Activated CD4-positive, alpha-beta T cell treated with anti-CD3 and anti-CD28 coated beads, Interleukin-2, amount 50 U/mL, for 16 hours (primary cell): ENCODE measurements at regions not wholly inside any gene's neighbourhood (a gene's known extent, or its start where the extent isn't known, plus 50 kb on each side); places are given as distances from the start of the nearest gene placed in this dataset.
"Not testable (repeated sequence)": the region's sequence is repeated elsewhere in the genome, so short reads cannot be mapped to it uniquely, and the experiment has no call there.

Experiments used
- DNase-seq: peaks from one replicate; pipeline ENCODE4 v3.0.0-alpha.2; 2020

DNA sequence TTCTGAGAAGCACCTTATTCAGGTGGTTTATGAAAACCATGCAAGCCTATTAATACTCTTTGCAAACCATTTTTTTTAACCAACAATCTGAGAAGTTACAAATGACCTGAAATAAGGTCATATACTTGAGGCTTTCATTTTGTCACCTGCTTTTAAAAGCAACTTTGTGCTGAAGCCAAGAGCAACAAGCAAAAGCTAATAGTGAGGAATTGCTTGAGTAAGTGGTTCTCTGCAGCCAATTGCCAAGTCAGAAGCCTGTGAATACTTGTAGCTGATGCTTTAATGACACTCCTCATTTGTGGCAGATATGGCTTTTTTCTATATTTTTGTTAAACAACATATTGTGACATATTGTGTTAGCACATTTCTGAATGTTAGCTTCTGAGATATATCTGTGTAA, 126.7 kb upstream of the ZNF608 start:
- no peak for DNase-seq

DNA sequence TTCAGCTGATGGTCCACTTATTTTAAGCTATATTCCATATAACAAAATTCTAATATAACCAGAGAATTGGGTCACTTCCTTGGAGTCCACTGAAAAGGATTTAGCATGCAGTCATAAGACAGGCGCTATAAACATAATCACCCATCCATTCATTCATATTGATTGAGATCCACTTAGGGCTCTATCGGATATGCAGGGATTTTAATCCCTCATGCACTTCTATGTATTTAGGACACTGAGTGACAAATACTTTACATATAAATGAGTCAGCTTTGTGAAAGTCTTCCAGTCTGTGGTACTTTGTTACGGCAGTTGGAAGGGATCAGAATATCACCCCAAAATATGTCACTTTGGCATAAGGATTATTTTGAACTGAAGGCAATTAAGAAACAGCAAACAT, 127.3 kb upstream of the ZNF608 start:
- DNase-seq = no peak

DNA sequence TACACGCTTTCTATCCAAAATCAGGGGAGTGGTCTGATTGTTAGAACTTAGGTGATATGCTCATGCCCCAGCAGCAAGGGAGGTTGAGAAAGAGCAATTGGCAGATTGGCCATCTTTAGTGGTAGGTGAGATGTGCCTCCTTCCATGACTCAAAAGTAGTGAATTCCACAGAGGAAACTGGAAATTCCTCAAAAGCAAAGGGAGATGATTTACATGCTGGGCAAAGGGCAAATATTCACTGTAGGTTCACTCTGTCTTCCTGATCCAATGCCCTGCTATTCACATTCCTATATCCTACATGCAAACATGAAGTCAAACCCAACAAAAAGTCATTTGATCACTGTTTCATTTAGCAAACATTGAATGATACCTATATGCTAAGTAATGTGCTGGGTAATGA, 130.1 kb upstream of the ZNF608 start:
- DNase-seq = no peak

DNA sequence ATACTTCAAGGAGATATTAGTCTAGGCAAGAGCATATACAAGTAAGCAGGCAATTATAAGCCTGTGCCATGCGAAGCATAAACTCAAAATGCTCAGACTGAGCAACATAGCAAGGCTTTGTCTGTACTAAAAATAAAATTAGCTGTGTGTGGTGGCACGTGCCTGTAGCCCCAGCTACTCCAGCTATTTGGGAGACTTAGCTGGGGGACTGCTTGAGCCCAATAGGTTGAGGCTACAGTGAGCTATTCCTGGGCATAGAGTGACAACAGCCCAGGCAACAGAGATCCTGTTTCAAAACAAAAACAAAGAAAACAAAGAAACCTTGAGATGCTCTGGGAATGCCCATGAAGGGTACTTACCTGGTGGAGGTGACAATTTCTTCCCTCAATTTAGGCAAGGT, 130.5 kb upstream of the ZNF608 start:
- no peak for DNase-seq

DNA sequence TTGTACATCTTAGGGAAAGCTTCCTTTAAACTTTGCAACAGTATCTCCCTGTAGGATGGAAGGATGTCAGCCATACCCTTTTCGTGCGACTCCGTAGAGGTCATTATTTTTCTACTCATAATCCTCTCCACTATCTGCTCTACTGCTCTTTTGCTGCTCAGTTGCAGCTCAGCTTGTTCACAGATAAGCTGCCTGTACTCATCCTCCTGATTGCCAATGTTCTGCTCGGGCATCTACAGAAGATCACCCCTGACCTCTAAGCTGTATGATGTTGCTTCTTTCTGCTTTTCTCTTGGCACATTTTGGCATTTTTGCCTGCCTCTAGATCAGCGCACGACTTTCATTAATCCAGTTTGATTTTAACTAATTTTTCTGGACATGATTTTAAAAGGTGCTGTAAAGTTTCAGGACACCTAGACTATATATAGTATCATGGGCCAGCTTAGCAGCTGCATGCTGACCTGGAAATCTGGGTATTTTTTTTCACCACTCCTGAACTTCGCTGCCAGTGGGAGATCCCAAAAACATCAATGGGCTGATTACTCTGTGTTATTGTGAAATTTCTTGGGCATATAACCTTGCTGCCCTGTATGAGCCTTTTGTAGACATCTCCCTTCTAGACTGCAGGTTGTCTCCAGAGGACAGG, 131.2 kb upstream of the ZNF608 start:
- no peak for DNase-seq

DNA sequence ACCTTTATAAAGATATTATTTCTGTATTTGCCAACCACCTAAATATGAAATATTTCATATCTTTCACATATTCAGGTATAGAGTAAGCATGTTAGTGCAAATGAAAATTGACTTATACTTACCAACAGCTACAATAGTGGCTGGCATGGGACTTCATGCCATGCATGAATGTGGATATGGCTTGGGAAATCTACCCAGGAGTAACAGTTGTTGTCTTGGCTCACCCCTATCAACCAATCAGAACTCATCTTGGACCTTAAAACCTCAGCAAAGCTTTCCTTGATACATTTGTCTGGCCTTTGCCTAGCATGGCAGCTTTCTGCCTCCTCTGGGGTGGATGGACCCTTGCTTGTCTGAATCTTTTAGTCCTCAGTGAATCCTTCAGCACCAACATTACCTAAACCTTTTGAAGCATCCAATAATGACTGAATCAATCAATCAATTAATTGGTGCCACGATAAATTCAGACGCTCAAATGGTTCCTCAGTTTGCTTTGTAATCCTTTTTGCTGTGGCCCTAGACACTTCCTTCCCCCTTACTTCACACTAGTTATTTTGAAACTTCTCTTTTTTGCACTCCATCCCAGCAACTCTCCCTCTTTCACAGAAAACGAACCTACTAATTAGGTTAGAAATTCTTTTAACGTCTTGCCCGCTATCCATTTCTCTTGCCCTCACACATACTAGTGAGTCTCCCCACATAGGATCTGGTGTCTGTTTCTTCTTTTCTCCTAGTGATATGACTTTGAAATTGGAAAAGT, 132.3 kb upstream of the ZNF608 start:
- no peak for DNase-seq

DNA sequence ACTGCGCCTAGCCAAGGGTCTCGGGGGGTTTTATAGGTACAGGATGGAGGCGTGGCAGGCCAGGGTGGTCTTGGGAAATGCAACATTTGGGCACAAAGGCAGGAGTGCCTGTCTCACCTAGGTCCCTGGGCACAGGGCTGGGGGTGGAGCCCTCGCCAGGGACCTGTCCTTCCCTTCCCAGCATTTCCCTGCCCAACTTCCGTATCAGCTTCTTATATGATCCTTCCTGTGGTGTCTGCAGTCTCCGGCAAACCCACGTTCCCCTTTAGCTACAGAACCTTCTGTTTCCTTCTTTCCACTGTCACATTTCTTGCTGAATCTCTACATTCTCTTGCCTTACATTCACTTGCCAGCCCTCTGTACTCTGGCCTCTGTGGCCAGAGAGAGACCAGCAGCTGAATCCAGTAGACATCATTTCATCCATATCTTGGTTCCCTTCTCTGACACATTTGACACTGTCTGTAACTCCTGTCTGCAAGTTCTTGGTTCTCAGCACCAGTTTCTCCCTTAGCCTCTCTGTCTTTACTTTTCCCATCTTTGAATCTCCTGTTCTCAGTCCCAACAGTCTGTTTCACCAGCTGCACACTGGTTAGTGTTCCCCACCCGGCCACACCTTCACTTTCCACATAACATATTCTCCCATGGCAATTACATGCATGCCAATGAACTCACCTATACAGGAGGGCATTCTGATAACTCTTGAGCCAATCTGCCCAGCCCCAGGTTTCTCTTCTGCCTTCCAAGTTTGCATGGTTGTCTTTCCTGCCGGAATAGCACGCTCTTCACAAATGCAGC, 134.7 kb upstream of the ZNF608 start:
- DNase-seq = no peak

DNA sequence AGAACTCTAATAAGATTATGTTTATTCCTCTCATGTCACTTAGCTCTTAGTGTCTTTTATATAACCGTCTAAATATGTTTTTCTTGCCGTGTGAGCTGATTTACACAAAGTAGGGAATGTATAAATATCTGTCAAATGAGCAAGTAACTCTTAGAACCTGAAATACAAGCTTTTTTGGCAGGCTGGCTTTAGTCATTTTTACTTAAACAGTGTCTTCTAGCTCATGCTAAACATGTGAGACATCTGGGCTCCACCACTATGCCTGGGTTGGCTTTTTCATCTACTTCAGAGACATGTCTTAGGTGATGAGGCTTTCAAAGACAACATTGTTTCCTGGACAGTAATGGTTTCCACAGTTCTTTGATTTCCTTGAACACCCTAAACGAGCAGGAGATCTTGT, 137.2 kb upstream of the ZNF608 start:
- no peak for DNase-seq

DNA sequence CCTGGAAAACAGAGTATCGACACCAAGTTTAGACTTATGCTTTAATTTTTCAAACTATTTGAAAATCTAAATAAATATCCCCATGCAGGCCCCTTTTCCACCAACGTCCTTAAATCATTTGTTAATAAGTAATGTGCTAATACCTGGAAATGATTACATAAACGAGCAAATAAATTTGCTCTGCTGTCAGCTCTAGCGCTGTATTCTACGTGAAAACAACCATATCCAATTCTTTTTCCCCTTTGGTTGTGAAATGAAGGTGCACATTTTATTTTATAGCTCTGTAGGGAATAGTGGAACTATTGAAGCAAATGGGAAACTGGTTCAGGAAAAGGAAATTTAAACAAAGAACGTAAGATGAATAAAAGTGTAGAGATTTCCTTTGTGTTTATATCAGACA, 137.7 kb upstream of the ZNF608 start:
- no peak for DNase-seq

DNA sequence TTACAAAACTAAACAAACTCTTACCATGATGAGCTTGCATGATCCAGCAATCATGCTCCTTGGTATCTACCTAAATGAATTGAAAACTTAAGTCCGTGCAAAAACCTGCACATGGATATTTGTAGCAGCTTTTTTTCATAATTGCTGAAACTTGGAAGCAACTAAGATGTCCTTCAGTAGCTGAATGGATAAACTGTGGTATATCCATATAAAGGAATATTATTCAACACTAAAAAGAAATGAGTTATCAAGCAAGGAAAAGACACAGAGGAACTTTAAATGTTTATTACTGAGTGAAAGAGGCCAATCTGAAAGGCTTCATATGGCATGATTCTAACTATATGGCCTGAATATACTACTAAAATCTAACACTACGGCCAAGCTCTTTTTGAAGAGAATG, 139.1 kb upstream of the ZNF608 start:
- DNase-seq = no peak

DNA sequence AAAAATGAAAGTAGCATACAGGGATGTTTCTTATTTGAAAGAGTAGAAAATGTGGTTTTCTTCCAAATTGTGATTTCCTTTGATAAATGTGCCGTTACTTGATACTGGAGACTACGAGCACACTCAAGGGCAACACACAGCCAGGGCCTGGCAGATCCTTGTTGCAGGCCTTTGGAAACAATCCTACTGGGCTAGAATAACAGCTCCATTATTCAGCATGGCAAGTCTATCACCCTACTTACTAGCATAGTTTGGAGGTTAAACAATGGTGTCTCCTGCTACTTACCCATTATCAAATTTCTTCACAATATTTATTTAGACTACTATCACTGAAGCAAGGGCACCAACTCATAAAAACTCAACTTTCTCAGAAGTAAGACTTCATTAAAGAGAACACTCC, 140.8 kb upstream of the ZNF608 start:
- DNase-seq = no peak

DNA sequence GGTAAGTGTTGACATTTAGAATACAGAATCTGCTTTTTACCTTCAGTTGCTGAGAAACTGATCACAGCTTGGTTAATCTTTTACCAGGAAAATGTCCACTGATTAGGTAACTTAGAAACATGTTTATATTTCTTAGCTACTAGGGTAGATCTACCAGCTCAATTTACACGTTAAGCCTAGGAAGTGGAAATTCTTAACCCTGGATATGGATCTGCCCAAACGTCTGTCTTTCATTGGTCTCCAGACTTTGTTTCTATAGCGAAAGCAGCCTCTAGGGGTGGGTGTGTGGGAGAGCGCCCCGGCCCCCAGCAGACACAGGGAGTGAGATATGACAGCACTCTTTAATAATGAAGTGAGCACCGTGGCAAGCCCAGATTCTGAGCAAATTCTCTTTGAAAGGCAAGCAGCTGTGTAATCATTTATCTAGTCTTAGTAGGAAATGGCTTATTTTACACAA, 141.6 kb upstream of the ZNF608 start:
- DNase-seq = no peak

DNA sequence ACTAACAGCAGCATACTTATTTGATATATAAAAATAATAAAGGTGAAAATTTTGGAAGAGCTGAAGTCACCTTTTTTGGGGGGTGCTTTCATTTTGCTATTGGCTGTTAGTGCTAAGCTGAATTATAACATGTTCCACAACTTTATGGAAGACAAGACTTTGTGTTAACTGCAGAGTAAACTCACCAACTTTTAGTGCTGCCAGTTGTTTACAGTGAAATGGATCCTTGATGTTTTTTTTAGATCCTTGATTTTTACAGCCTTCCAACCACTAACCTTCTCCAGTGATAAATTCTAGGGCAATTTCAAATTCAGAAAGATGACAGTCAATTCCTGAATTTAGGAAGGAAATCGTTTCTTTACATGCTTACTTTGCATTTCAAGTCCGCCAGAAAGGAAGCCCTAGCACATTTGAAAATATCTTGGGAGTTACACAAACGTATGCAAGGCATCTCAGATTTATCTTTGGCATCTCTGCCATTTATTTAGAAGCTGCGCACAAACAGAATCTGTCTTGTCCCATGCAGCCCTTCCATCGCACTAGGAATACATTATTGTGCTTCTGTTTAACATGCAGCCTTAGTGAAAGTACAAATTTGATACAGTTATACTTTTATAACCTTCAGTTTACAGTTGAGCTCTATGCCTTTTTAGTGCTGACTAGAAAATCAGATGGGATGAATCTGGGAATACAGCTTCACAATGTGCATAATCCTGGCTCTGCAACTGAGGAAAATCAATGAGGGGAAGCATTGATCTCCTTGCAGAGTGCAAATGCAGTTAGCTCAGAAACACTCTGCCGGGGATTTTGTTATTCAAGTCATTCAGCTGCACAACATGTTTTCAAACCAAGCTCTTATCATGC, 142.4 kb upstream of the ZNF608 start:
- no peak for DNase-seq

DNA sequence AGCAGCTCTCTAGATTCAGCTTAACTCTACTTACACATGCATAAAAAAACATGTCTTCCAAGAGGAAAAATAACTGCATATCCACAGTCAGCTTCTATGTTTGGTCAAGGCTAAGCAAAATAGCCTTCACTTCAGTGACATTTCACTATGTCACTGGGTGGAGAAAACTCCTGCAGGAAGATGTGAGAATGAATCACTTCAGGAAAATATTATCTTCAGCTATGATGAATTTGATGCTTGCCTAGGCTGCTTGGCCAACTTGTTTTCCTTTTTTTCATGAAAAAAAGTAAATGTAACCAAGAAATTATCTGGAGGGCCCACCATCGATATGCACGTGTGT, 143.0 kb upstream of the ZNF608 start:
- DNase-seq = no peak

DNA sequence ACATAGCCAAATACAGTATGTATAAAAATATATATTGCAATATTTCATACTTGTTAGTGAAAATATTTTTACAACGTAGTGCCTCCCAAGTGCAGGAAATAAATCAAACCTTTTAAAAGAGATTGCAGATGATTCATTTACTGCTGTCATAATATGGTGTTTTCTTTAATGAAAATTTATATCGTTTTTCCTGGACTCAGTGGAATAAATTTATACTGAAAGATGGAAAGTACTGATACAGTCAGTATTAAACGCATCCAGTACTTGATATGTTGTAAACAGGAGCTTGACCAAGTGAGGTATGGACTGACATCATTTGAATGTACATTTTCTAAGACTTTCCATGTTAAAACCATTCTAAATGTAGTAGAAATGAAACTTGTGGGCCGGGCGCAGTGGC, 143.4 kb upstream of the ZNF608 start:
- no peak for DNase-seq

DNA sequence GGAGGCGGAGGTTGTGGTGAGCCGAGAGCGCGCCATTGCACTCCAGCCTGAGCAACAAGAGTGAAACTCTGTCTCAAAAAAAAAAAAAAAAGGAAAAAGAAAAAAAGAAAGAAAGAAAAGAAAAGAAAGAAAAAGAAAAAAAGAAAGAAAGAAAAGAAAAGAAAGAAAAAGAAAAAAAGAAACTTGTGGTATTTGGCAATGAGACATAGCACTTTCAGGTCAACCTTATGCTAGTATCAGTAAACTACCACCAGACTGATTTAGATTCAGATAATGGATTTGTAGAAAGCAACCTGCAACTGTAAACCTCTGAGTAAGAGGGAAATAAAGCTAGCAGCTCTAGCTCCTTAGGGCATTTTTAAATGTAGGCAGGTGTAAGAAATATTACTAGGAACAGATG, 144.0 kb upstream of the ZNF608 start:
- DNase-seq = not testable (repeated sequence)

DNA sequence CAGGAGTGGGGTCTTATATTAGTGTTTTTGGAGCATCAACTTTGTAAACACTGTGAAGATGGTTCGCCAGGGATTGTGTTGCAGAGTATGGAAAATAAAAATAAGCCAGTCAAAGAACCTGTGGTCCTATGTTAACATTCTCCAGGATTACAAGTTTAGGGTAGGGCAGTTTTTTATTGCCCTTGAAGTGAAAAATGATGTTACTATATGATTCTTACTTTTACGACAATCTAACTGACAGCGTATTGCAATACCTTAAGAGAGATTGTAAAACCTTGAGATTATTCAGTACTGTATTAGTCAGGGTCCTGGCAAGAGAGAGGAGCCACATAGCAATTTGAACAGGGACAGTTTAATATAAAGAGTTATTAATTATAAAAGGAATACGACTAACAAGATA, 144.7 kb upstream of the ZNF608 start:
- DNase-seq = no peak

DNA sequence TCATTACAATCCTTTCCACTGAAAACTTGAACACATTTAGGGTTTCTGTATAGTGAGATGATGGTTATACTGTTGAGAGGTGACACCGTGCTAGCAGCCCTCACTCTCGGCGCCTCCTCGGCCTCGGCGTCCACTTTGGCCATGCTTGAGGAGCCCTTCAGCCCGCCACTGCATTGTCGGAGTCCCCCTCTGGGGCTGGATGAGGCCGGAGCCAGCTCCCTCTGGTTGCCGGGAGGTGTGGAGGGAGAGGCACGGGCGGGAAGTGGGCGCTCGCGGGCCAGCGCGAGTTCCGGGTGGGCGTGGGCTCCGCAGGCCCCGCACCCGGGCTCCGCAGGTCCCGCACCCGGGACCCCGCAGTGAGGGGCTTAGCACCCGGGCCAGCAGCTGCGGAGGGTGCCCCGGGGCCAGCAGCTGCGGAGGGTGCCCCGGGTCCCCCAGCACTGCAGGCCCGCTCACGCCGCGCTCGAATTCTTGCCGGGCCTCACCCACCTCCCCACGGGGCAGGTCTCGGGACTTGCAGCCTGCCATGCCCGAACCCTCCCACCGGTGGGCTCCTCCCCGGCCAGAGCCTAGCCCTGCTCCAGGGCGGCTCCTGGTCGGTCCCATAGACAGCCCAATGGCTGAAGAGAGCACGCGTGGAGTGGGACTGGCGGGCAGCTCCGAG, 145.9 kb upstream of the ZNF608 start:
- no peak for DNase-seq

DNA sequence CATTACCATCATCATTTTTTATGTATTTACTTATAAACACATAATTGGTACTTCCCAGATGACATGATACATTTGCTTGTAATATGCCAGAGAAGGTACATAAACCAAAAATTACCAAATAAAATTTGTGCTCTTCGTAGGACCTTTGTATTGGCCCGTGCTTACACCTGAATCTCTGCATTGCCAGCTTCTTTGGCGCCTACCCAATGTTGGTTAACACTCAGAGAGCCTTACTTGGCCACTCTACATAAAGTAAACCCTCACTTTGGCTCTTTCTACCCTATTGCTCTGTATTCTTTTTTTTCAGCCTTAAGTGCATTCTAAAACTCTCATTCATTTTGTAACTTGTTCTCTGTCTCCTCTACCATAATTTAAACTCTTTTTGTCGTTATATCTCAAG, 148.1 kb upstream of the ZNF608 start:
- no peak for DNase-seq

DNA sequence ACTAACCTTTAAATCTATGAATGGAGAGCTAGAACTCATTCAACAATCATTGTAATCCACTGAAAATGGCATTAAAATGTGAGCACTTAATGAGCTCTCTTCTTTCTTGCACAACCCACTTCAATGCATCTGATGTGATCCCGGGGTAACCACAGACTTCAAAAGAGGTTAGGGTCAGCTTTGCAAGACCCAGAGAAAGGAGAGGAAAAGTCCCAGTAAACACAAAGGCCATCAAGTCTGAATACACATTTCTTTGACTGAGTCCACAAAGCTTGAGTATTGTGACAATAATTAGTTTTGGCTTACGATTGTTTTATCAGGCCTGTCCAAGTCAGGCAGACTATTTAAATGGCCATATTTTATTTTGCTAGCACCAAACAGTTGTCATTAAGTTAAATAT, 148.8 kb upstream of the ZNF608 start:
- no peak for DNase-seq

DNA sequence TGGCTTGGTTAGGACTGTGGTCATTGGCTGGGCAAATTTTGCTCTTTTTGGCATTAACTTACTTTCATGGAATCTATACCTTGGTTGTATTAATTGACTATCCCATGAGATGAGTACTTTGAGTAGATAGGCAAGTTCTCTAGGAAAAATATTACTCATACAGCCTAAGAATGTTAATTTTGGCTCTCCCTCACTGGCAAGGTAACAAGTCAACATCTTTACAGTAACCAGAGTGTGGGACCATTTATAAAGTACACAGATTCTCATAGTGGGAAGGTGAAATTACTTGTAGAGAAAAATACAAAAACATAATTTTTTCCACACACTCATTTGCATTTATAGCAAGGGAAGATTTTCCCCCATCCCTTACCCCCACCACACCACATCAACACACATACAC, 154.6 kb upstream of the ZNF608 start:
- no peak for DNase-seq

DNA sequence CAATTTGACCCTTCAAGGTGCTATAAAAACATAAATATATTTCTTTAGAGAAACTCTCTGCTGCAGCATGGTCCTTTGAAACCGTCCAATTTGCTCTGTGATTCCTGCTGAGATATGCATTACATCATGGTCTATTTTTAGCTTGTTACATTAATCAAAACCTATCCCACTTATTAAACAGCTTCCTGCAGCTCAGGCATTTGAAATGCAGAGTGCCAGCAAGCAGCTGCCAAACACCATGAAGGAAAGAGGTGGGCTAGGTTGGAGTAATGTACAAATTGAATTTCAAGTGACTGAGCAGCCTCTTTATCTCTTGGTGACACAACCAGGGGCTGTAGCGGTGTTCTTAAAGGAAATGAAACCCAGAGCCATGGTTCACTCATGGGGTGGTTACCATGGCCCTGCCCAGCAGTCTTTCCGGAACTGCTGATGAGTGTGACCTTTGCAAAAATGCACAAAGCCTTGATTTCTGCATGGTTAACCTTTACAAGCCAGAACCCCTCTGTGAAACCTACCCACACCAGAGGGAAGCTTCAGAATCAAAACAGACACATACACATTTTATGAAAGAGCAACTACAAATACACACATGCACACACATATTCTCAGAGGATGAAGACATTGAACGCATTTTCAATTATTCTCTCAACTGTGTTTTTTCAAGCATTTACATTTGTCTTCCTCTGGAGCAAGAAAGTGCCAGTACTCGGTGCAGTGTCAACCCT, 155.8 kb upstream of the ZNF608 start:
- peak; percentile 33 for DNase-seq
